HCT116 (cell line): ENCODE measurements at regions not wholly inside any gene's neighbourhood (a gene's known extent, or its start where the extent isn't known, plus 50 kb on each side); places are given as distances from the start of the nearest gene placed in this dataset.

Source experiments
- CEBPB ChIP-seq: IDR thresholded peaks from 2 replicates; pipeline ENCODE4 v1.6.1; 2012; ENCODE audit warnings: low read depth
- CTCF ChIP-seq, 3 experiments: fragments of 200-600 bp in 1 of 3; sonication (generic) in 1 of 3; IDR thresholded peaks in 2 of 3; conservative IDR thresholded peaks in 1 of 3; 2 replicates each; pipeline ENCODE4 v1.5.1; 2012 to 2017; ENCODE audit warnings: low read depth in 2 of 3, low read length in 2 of 3, antibody characterized with exemption in 1 of 3, borderline replicate concordance in 1 of 3, control low read depth in 1 of 3, mild to moderate bottlenecking in 1 of 3, mixed read lengths in 1 of 3, mixed run types in 1 of 3, moderate library complexity in 1 of 3; ENCODE audit not compliant: insufficient read depth in 1 of 3
- ELF1 ChIP-seq: IDR thresholded peaks from 2 replicates; pipeline ENCODE4 v1.6.1; 2012; ENCODE audit warnings: low read depth, borderline replicate concordance
- EZH2 ChIP-seq: fragments of 200-600 bp; sonication (generic); IDR thresholded peaks from 2 replicates; pipeline ENCODE4 v1.6.1; 2017; ENCODE audit warnings: antibody characterized with exemption, mixed run types
- MAX ChIP-seq: IDR thresholded peaks from 2 replicates; pipeline ENCODE4 v1.6.1; 2012
- POLR2A ChIP-seq: IDR thresholded peaks from 2 replicates; pipeline ENCODE4 v1.7.0; 2011; ENCODE audit warnings: borderline replicate concordance; ENCODE audit not compliant: insufficient read depth, insufficient read length; ENCODE audit errors: extremely low read depth
- POLR2AphosphoS5 ChIP-seq: IDR thresholded peaks from 2 replicates; pipeline ENCODE4 v1.6.1; 2011; ENCODE audit warnings: mild to moderate bottlenecking, low read depth, low read length, moderate library complexity
- REST ChIP-seq: IDR thresholded peaks from 2 replicates; pipeline ENCODE4 v1.6.1; 2012; ENCODE audit warnings: low read depth
- TCF7L2 ChIP-seq: IDR thresholded peaks from 2 replicates; pipeline ENCODE4 v1.7.0; 2011; ENCODE audit warnings: borderline replicate concordance, inconsistent platforms; ENCODE audit not compliant: insufficient read depth, insufficient read length; ENCODE audit errors: extremely low read depth

- no peak for TF ChIP-seq CTCF (IDR thresholded peaks at IDR 0.05 in 2 of 3, conservative IDR thresholded peaks at IDR 0.05 in 1 of 3; ENCODE audit: borderline replicate concordance in 1 of 3, insufficient read depth in 1 of 3, low read depth in 2 of 3, low read length in 2 of 3)
- TF ChIP-seq CEBPB, result no peak
- TF ChIP-seq ELF1, result no peak
- TF ChIP-seq REST, result no peak
- no peak for TF ChIP-seq POLR2AphosphoS5
- no peak for TF ChIP-seq MAX
- no peak for TF ChIP-seq EZH2
- TF ChIP-seq TCF7L2, result no peak
- TF ChIP-seq POLR2A, result no peak
Measured at GRCh38 chrX:112945826-112946225, 105.2 kb upstream of the AMOT start.
